Muscle of arm (tissue), 1 donor: ENCODE measurements at regions not wholly inside any gene's neighbourhood (a gene's known extent, or its start where the extent isn't known, plus 50 kb on each side); places are given as distances from the start of the nearest gene placed in this dataset.

Experiments
- DNase-seq: peaks from one replicate; pipeline ENCODE4 v3.0.0-alpha.2; 2013

DNA sequence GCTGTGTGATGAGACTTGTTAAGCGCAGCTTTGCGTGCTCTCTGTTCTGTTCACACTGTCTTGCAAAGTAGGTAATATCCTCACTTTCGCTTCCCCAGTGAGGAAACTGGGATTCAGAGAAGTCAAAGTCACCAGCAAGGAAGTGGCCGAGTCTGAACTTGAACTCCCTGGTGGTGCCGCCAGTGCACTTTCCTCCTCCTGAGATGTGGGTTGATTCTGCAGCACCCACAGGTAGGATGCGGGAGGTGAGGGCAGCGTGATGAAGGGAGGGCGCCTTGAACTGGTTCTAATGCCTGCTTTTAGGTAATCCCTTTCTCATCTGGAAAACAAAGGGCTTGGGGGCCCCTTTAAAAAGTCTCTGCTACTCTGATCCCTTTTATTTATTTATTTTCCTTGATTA is 54.9 kb upstream of the IGF1 start:
- no peak for DNase-seq

DNA sequence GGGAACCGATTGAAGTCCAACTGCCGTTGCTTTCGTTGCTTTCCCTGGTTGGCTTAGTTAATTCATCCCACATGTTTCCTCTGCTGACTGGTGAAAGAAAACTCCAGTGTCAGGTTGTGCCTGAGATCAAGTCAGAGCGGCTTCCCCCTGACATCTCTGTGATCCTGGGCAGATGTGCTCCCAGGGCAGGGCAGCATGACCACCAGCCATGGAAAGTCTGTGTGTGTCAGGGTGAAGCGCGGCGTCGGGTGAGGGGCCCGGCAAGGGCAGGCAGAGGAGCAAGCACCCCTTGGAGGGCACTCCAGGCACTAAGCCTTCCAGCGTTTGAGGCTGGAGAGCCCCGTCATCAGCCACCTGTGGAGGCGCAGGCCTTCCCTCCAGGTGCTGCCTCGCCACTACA is 54.5 kb upstream of the IGF1 start:
- DNase-seq, result no peak

DNA sequence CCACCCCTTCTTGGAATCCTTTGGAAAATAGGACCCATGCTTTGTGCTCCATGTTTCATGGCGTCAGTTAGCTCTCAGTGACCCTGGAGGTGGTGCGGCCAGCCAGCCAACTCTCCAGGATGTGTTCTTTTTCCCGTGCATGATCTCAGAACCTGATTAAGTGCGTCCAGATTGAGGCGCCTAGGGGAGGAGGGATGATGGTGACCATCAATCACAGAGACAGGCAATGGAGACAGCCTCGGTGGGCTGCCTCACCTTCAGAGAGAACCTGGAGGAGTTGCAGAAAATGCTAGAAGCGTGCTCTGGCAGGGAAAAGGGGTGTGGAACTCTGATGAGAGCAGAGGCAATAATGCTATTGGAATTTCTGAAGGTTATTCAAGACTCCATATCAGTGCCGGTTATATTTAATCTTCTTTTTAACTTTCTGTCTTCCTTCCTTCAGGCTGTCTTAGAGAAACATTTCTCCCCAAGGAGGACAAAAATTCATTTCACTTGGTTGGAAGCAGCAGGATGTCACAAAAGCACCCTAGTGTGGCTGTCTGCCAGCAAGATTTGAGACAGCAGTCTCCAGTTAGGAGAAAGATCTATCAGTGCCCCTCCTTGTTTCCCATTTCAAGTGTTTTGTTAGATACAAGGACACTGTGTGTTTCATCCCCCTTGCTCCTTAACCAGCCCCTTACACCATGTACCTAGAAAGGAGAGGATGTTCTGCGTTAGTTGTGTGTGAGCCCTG is 53.3 kb upstream of the IGF1 start:
- DNase-seq, result no peak
